ENCODE measurements at regions not wholly inside any gene's neighbourhood (a gene's known extent, or its start where the extent isn't known, plus 50 kb on each side); places are given as distances from the start of the nearest gene placed in this dataset.

DNA sequence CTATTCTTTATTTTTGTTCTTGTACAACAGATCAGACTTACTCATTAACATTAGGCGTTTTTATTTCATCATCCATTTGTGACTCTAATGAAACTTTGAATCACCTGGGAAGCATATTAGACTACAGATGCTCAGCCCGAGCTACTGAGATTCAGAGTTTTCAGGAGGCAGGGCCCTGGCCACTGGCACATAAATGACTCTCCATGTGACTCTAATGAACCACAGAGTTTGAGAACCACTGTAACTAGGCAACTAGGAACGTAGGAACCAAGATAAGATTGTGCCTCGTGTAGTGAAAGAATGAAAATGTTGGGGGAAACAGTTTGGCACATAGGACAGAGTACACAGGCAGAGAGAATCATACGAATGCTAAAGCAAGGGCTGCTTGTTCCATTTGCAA is 405.9 kb upstream of the BTBD3 start:
- TF ChIP-seq CTCF (IDR thresholded peaks at IDR 0.05; ENCODE audit: low read length), result no peak
- TF ChIP-seq EZH2 (optimal IDR thresholded peaks at IDR 0.05; ENCODE audit: low read depth, low read length), result no peak
- no peak for TF ChIP-seq EZH2phosphoT487 (IDR thresholded peaks at IDR 0.05; ENCODE audit: low read length)
